ENCODE measurements at regions not wholly inside any gene's neighbourhood (a gene's known extent, or its start where the extent isn't known, plus 50 kb on each side); places are given as distances from the start of the nearest gene placed in this dataset.
"Not testable (repeated sequence)": the region's sequence is repeated elsewhere in the genome, so short reads cannot be mapped to it uniquely, and the experiment has no call there.

DNA sequence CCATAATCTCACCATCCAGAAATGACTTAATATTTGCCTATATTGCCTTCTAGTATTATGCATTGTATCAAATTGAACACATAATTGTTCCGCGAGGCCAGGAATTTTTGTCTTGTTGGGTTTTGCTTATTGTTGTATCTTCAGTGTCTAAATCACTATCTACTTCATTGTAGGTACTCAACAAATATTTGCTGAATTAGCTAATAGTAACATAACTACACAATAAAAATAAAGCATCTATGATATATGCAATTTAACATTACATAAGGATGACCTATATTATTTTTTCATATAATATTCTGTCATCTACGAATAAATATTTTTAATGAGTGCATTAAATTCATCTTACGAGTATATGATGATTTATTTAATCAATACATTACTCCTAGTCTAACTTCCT is 656.3 kb downstream of the ETNK1 start:
- no peak for DNase-seq

DNA sequence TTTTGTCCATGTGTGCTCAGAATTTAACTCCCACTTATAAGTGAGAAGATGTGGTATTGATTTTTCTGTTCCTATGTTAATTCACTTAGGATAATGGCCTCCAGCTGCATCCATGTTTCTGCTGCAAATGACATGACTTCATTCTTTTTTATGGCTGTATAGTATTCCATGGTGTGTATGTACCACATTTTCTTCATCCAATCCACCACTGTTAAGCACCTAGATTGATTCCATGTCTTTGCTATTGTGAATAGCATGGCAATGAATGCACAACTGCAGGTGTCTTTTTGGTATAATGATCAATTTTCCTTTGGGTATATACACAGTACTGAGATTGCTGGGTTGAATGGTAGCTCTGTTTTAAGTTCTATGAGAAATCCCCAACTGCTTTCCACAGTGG is 657.7 kb downstream of the ETNK1 start:
- DNase-seq, result no peak

DNA sequence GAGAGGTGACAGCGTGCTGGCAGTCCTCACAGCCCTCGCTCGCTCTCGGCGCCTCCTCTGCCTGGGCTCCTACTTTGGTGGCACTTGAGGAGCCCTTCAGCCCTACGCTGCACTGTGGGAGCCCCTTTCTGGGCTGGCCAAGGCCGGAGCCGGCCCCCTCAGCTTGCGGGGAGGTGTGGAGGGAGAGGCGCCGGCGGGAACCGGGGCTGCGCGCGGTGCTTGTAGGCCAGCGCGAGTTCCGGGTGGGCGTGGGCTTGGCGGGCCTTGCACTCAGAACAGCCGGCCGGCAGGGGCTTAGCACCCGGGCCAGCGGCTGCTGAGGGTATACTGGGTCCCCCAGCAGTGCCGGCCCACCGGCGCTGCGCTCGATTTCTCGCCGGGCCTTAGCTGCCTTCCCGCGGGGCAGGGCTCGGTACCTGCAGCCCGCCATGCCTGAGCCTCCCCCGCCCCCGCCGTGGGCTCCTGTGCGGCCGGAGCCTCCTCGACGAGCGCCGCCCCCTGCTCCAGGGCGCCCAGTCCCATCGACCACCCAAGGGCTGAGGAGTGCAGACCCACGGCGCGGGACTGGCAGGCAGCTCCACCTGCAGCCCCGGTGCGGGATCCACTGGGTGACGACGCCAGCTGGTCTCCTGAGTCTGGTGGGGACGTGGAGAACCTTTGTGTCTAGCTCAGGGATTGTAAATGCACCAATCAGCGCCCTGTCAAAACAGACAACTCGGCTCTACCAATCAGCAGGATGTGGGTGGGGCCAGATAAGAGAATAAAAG is 661.0 kb downstream of the ETNK1 start:
- not testable (repeated sequence) for DNase-seq

DNA sequence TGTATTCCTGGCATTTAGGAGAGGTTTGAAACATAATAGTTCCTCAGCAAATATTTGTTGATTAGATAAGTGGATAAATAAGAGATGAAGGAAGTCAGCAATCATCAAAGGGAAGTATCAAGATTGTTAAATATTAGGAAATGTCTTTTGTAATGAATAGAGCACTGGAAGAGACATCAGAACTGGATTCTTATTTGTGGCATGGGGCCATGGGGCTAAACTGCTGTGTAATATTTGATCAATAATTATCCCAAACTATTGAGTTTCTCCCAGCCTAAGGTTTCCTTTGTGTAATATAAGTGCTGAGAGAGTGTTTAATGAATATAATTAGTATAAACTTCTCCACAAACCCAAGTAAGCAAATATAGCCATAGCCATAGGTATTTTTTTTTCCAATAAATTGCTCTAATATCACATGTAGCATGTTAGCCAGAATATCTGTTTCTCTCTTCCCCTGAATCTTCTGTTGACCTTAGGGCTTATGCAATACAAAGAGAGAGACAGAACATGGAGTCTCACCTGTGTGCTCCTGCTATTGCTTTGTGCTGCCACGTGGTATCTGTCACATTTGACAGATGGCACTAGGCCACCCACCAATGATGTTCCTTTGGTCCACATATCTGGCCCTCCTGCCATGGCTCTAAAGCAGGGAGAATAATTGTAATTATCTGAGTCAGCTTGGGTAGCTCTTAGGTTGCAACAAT is 658.7 kb downstream of the SOX5 start:
- DNase-seq, result no peak

DNA sequence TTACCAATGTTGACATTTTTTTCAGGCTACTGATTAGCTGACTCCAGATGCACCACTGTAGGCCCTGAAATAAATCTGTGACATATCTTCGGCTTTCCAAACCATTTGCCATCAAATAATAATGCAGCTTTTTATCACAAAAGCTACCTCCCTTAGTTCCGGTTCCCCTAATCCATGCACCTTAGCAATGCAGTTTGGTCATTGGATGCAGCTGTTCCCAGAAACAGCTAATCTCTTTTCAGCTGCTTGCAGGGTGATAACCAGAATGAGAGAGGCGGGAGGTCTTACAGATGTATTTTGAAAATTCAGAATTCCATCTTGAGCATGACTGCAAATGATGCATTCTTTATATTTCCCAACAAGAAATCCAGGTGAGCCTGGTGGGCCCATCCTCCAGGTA is 646.2 kb downstream of the SOX5 start:
- no peak for DNase-seq

DNA sequence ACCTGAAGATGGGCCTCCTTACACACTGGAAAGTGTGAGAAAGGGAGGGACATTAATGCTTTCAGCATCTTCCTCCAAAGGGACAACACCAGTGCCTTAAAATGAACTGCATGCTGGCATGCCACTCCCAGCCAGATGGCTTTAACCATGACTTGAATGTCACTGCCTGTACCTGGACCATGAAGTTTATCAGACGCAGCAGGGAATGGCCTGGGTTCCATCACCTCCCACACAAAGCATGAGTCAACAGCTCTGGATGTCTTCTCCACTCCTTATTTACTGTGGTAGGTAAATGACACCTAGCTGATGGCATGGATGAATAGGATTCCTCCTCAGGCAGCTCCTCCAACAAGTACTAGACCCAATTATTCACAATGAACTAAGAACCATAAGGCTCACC is 645.6 kb downstream of the SOX5 start:
- no peak for DNase-seq

DNA sequence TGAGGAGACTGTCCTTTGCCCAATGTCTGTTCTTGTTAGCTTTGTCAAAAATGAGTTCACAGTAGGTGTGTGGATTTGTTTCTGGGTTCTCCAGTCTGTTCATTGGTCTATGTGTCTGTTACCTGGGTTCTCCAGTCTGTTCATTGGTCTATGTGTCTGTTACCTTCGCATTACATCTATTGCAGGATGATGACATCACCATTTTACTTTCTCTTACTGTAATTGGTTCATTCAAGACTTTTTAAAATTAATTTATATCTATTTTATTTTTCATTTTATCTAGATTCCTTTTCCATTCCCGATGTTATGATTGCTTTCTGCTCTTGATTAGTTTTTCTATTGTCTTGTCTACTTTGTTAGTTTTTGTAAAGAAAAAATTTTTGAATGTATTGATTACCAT is 615.5 kb downstream of the SOX5 start:
- DNase-seq, result no peak

DNA sequence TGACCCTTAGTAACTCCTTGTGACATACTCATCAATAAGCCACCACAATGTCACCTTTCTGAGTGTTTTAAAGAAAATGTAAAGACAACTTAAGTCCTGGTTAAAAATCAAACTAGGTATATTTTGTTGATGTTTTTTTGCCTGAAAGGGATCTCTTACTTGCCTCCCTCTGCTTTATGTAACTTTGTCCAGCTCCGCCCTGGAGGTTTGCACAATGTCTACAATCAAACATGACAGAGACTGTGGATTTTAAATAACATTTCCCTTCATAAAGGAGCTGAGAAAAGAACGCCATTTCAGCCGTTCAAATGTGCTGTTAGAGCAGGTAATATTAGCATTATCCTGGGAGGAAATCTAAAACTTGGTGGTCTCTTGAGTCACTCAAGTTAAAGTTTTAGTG is 613.9 kb downstream of the SOX5 start:
- DNase-seq, result no peak

DNA sequence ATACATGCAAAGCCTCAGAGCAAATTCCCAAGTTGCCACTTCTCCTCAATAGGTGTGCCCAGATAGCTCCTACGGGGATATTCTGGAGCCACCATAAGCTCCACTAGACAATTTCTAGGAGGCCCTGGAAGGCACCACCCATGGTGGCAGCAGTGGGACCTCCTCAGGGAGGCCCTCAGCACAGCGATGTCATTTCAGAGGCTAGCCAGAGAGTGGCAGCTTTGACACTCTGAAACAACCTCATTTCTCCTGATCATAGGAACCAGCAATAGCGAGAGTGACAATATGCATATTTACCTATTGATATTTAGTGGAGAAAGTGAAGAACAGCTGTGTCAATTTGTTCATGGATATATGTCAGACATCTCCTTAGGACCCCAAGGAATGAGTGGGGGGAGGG is 612.3 kb downstream of the SOX5 start:
- no peak for DNase-seq

DNA sequence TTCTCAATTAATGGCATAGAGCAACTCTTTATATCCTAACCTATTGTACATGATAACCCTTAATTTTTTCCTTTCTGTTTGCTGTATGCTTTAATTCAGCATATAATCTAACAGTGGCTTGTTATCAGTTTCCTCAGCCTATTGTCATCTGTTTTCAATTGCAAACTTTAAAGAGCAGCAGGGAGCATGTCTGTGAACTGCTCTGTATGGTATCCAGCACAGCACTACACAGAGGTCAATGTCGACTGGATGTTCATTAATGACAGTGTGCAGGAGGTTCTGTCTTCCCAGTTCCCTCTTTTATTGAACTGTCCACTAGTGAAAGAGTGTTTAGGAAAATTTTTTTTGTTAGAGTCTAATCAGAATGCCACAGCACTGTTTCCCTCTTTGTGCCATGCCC is 609.1 kb downstream of the SOX5 start:
- no peak for DNase-seq

DNA sequence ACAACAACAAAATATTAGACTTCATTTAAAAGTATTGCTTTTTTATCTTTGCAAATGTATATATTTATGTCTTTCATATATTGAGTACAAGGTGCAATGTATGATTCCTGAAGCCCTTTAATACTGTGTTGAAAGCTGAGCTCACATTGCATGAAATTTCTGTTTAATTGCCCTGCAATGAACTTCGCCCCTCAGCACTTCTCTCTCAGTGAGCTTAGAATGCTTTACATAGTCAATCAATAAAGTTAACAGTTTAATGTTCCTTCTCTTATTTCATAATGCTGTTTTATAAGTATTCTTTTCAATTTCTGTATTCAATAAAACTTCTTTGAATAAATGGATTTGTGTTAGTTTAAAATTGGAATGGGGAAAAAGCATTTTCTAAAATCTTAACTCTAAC is 607.1 kb downstream of the SOX5 start:
- no peak for DNase-seq

DNA sequence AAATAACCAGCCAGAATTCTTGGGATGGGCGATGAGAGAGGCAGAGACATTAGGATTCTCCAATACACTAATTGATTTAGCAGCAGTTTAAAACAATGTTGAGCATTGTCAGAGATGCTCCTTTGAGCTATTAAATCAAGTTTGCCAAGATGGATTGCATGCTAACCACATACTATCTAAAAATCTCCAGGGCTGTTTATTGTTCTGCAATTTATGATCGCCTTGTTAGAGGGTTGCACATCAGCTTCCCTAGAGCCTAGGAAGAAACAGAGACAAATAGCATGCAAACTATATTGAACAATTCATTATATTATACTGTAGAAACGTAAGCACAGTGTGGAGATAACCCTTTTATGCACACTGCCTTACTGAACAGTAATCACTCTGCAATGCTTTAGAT is 599.9 kb downstream of the SOX5 start:
- no peak for DNase-seq

DNA sequence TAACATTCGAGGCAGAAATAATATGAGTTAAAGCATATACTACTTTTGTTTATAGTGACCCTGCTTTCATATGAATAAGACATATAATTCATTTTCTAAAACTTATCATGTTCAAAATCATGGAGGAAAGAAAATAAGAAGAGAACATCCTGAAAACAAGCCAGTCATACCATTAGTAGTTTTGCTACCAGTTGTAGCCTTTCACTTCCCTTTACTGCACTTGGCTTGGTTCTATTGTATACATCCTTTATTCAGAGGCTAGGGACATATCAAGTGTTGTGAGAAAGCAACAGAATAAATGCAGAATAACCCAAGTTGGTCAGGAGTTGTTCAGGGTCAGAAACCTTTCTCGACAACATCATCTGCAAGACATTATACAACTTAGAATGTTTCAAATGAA is 598.7 kb downstream of the SOX5 start:
- no peak for DNase-seq

DNA sequence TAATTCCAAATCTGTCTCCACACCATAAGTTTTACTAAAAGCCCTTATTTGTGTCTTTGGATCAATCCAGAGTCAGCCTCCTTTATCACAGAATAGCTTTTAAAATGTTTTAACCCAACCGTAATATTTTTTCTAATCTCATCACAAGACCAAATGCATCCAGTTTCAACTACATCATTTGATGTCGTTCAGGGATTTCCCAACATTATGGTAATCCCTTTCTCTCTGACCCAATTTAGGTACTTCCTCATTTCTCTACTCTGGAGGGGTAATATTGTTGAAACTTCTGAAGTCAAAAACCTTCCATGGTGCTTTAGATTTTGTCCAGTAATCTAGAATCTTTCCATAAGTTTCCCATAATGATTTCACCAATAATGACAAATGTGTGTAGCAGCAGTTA is 596.8 kb downstream of the SOX5 start:
- DNase-seq, result no peak

DNA sequence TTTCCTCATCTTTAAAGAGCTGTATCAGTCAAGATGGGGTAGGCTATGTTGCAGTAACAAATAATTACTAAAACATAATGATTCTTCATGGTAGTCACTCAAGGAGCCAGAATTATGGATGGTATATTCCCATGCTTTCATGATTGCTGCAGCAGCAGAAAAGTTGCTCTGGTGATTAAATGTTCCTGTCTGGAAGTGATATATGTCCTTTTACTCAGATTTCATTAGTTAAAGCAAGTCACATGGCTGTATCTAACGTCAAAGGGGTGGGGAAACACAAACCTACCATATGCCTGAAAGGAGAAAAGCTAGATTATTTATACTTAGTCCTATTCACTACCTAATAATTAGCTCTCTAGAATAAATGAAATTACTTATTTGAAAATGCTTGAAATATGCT is 594.7 kb downstream of the SOX5 start:
- no peak for DNase-seq

DNA sequence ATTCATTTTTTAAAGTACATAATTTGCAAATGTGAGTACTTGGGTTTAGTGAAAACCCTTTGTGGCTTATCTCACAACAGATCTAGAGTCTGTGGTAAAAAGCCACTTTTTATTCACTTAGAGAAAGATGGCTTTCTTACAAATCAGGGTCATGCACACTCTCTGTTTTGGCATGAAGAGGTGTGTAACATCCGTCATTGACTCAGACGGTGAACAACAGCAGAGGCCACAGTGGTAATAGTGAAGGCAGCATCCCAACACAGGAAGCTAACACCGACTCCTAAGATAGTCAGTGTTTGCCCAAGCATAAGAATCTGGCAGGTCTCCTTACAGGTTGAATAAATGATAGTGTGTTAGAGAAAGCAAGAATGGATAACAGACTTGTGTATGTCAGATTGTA is 593.0 kb downstream of the SOX5 start:
- DNase-seq, result no peak

DNA sequence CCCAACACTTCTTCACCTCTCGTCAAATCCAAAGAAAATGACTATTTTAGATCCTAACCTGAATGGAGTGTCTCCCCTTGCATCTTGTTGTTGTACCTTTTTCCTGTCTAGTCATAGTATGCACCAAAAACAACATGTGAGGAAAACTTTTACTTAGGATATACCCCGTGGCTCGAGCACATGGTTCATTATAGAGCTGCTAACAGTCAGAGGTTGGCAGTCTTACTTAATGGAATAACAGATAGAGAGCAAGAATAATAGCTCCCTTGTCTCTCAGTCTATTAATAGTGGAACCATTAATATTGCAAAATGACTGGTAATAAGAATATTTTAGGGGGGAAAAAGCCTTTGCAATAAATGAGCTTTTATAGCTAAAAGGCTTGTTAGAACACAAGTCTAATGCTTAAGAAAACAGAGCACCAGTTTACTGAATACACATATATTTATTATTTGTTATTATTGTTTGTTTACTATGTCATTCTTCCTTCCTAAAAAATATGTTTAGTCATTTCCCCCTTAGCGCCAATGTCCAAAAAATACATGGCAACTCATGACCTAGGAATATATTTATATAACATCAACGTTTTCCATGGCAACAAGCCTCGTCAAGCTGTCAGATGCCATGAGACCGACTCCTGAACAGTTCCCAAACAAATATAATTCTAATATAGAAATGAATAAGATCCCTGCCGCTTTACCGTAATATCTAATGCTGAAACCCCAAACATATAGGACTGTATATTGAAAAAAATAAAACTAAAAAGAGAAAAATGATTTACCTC is 592.4 kb downstream of the SOX5 start:
- no peak for DNase-seq

DNA sequence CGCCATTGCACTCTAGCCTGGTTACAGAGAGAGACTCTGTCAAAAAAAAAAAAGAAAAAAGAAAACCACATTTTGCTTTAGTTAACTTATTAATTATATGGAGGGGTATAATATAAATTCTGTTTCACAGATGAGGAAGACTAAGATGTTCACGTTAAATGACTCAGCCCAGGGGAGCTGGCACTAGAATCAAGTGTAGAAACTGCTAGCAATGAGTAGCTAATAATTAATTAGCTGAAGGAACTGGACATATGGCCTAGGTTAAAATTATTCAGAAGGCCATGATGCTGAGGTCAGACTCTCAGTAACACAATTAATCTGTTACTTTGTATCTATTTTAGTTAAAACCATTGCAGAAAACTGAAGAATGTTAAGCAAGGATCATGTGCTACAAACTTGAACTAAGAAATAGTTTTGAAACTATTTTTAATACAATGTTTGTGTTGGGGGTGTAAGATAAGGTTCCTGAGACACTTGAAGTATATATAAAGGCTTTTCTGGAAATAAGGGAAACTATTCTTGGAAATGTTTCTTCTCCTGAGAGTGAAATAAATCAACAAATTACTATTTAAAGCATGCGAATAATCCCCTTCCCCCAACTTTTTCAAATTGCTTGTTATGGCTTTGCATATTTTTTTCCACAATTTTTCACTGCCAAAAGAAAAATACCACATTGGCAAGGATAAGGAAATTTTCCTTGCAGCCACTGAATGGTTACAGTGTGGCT is 589.3 kb downstream of the SOX5 start:
- DNase-seq, result no peak

DNA sequence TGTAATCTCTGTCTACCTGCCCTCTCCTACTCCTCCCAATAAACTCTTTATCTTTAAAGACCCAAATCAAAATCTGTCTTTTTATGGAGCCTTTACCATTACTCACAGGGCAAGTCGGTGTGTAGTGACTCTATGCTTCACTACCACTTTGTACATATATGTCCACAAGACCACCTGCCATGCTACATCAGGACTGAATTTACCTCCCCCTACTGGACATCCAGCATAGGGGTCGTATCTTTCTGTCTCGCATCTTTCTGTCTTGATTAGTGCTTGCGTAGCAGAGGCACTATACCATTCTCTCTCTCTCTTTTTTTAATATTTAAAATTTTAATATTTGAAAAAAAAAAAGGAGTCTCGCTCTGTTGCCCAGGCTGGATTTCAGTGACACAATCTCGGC is 587.5 kb downstream of the SOX5 start:
- DNase-seq, result no peak

DNA sequence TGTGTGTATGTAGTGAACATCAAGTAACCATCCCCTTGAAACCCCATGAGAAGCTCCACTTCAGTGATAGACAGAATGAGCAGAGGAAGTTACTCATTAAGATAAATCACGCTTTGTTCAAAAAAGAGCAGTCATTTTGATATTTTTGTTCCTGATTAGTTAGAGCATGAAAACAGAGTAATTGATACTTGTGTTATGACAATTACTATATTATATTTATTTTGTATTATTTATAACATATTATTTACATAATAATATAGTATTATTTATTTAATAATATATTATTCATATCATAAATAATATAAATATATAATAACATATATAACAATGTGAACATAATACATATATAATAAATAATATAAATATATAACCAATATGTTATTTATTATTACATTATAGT is 580.9 kb downstream of the SOX5 start:
- DNase-seq, result no peak

DNA sequence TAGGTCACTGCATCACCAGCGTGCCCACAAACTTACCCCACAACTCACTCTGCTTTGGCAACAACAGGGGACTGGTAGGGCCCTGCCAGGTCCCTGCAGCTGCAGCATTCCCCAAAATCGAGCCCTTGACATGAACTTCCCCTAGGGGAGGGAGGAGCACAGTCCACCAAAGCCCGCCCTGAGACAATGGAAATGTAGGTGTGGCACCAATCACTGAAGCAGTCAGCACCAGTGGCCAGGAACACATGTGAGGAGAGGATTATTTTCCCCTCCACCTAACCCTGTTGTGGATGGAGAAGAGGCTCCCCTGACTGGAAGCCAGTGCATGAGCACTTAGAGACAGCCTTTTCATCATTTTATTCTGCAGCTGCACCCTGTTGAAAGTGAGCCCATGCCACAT is 573.8 kb downstream of the SOX5 start:
- DNase-seq, result no peak

DNA sequence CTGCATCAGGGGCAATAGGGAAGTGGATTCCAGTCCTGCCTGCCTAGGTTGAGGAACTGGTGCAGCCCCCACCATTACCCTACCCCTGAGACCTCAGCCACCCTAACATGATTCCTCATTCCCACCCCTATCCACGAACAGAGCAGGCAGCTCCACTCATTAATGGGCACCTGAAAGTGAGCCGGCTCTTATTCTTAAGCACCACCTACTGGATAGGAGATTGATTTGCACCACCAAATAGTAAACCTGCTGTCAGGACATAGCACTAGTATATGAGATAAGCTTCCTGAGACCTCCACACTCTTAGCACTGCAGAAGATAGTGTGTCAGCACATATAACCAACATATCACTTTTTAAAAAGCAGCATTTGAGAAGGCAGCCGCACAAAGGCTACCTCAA is 573.2 kb downstream of the SOX5 start:
- no peak for DNase-seq

All from skin of body (tissue), 1 donor.